C4-2B (cell line): ENCODE measurements at regions not wholly inside any gene's neighbourhood (a gene's known extent, or its start where the extent isn't known, plus 50 kb on each side); places are given as distances from the start of the nearest gene placed in this dataset.

ENCODE experiments used
- ZFX ChIP-seq: fragments of 450-650 bp; IDR thresholded peaks from 2 replicates; pipeline ENCODE4 v1.6.1; 2017
- TF ChIP-seq, protein P1 (sequence below): fragments of 450-650 bp; conservative IDR thresholded peaks from 2 replicates; pipeline ENCODE4 v1.5.1; 2017; ENCODE audit warnings: mild to moderate bottlenecking

DNA sequence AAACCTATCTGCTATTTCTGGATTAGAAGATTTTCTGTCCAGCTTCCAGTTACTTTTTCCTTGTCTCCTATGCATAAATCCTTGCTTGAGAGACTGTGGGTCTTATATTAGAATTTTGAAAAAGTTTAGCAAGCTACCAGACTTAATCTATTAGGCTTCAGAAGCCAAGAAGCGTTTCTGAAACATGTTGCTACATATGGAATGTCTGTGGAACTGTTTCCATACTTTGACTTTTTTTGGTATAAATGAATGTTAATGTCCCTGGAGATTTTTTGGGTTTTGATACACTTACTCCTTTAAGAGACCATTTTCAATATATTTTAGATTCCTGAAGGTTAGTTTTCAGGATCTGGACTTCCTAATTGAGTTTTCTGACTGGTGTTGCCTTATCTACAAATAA lies 191.4 kb upstream of the SGCD start:
- TF ChIP-seq, protein P1, sequence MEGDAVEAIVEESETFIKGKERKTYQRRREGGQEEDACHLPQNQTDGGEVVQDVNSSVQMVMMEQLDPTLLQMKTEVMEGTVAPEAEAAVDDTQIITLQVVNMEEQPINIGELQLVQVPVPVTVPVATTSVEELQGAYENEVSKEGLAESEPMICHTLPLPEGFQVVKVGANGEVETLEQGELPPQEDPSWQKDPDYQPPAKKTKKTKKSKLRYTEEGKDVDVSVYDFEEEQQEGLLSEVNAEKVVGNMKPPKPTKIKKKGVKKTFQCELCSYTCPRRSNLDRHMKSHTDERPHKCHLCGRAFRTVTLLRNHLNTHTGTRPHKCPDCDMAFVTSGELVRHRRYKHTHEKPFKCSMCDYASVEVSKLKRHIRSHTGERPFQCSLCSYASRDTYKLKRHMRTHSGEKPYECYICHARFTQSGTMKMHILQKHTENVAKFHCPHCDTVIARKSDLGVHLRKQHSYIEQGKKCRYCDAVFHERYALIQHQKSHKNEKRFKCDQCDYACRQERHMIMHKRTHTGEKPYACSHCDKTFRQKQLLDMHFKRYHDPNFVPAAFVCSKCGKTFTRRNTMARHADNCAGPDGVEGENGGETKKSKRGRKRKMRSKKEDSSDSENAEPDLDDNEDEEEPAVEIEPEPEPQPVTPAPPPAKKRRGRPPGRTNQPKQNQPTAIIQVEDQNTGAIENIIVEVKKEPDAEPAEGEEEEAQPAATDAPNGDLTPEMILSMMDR, result no peak
- no peak for TF ChIP-seq ZFX
